HEK293 (cell line): ENCODE measurements at regions not wholly inside any gene's neighbourhood (a gene's known extent, or its start where the extent isn't known, plus 50 kb on each side); places are given as distances from the start of the nearest gene placed in this dataset.

Experiments used
- CTCF ChIA-PET: fragments of 350-600 bp; formaldehyde crosslinking; extraction: SDS; loops from one replicate; lab custom pipeline; 2021; ENCODE audit warnings: antibody characterized with exemption; lab: Yijun Ruan, JAX
- POLR2A ChIA-PET: fragments of 300-600 bp; formaldehyde crosslinking; extraction: SDS; loops from one replicate; lab custom pipeline; 2020; ENCODE audit warnings: antibody characterized with exemption, inconsistent platforms; lab: Yijun Ruan, JAX
- H3K27ac ChIP-seq: fragments of 200-500 bp; sonication (Bioruptor generic); 2 replicates; pipeline ENCODE4 v1.5.1; 2014; ENCODE audit warnings: low read depth, low read length, control low read depth, inconsistent platforms; ENCODE audit errors: extremely low read depth
- H3K36me3 ChIP-seq, 2 experiments: fragments of 200-500 bp in 1 of 2; sonication (Bioruptor generic) in 1 of 2; 1 replicate in 1 of 2; 2 replicates in 1 of 2; pipeline ENCODE4 v1.5.1; 2014 to 2017; ENCODE audit warnings: inconsistent platforms in 2 of 2, low read length in 2 of 2; ENCODE audit not compliant: control insufficient read depth in 2 of 2, insufficient read depth in 1 of 2
- H3K4me1 ChIP-seq: fragments of 200-500 bp; sonication (Bioruptor generic); 2 replicates; pipeline ENCODE4 v1.5.1; 2014; ENCODE audit warnings: mild to moderate bottlenecking, low read length, inconsistent platforms; ENCODE audit not compliant: control insufficient read depth, insufficient read depth
- H3K4me3 ChIP-seq: 2 replicates; pipeline ENCODE4 v1.5.1; 2011; ENCODE audit warnings: low read depth, mild to moderate bottlenecking, control low read depth, low read length, moderate library complexity
- H3K9me3 ChIP-seq: fragments of 200-500 bp; sonication (Bioruptor generic); 2 replicates; pipeline ENCODE4 v1.5.1; 2014; ENCODE audit warnings: low read depth, low read length, inconsistent platforms; ENCODE audit not compliant: control insufficient read depth, insufficient read depth
- GLI2 ChIP-seq: fragments of 450-650 bp; formaldehyde crosslinking; IDR thresholded peaks from 2 replicates; pipeline ENCODE4; 2017; ENCODE audit warnings: missing biosample characterization, missing genetic modification characterization, low read depth, borderline replicate concordance
- HIC1 ChIP-seq: fragments of 450-650 bp; formaldehyde crosslinking; IDR thresholded peaks from 2 replicates; pipeline ENCODE4 v1.5.1; 2016; ENCODE audit warnings: missing biosample characterization, missing genetic modification characterization
- KLF1 ChIP-seq: fragments of 450-650 bp; formaldehyde crosslinking; IDR thresholded peaks from 2 replicates; pipeline ENCODE4 v1.5.1; 2016; ENCODE audit warnings: missing biosample characterization, missing genetic modification characterization
- PBX3 ChIP-seq: sonication (generic); formaldehyde crosslinking; IDR thresholded peaks from 2 replicates; pipeline ENCODE4 v1.8.1; 2022; ENCODE audit warnings: mild to moderate bottlenecking, moderate library complexity, missing genetic modification reagents
- PRDM10 ChIP-seq: fragments of 450-650 bp; formaldehyde crosslinking; IDR thresholded peaks from 2 replicates; pipeline ENCODE4 v1.5.1; 2016; ENCODE audit warnings: missing biosample characterization, missing genetic modification characterization
- RBAK ChIP-seq: fragments of 450-650 bp; formaldehyde crosslinking; IDR thresholded peaks from 2 replicates; pipeline ENCODE4 v1.5.1; 2016; ENCODE audit warnings: missing biosample characterization, missing genetic modification characterization
- TRIM28 ChIP-seq: IDR thresholded peaks from 2 replicates; pipeline ENCODE4 v1.6.1; 2011; ENCODE audit warnings: low read length, control low read depth, borderline replicate concordance
- ZBTB11 ChIP-seq: fragments of 450-650 bp; formaldehyde crosslinking; conservative IDR thresholded peaks from 2 replicates; pipeline ENCODE4 v1.5.1; 2016; ENCODE audit warnings: low read depth, missing biosample characterization, missing genetic modification characterization
- ZFP41 ChIP-seq: fragments of 450-650 bp; formaldehyde crosslinking; IDR thresholded peaks from 2 replicates; pipeline ENCODE4 v1.5.1; 2016; ENCODE audit warnings: missing biosample characterization, missing genetic modification characterization, borderline replicate concordance
- ZNF140 ChIP-seq: fragments of 450-650 bp; formaldehyde crosslinking; IDR thresholded peaks from 2 replicates; pipeline ENCODE4 v1.5.1; 2016; ENCODE audit warnings: missing biosample characterization, missing genetic modification characterization
- ZNF157 ChIP-seq: fragments of 450-650 bp; formaldehyde crosslinking; IDR thresholded peaks from 2 replicates; pipeline ENCODE4 v1.5.1; 2016; ENCODE audit warnings: missing biosample characterization, missing genetic modification characterization
- ZNF184 ChIP-seq: fragments of 450-650 bp; IDR thresholded peaks from 2 replicates; pipeline ENCODE4 v1.5.1; 2018; ENCODE audit warnings: missing biosample characterization, mild to moderate bottlenecking, missing genetic modification characterization
- ZNF335 ChIP-seq: fragments of 450-650 bp; formaldehyde crosslinking; conservative IDR thresholded peaks from 2 replicates; pipeline ENCODE4 v1.5.1; 2016; ENCODE audit warnings: missing biosample characterization, missing genetic modification characterization
- ZNF426 ChIP-seq: fragments of 450-650 bp; formaldehyde crosslinking; IDR thresholded peaks from 2 replicates; pipeline ENCODE4 v1.5.1; 2017; ENCODE audit warnings: missing biosample characterization, missing genetic modification characterization, mild to moderate bottlenecking, inconsistent platforms, moderate library complexity
- ZNF549 ChIP-seq: fragments of 450-650 bp; IDR thresholded peaks from 2 replicates; pipeline ENCODE4 v1.5.1; 2018; ENCODE audit warnings: missing biosample characterization, missing genetic modification characterization, mild to moderate bottlenecking, inconsistent platforms, moderate library complexity
- ZNF629 ChIP-seq: fragments of 450-650 bp; formaldehyde crosslinking; IDR thresholded peaks from 2 replicates; pipeline ENCODE4 v1.5.1; 2017; ENCODE audit warnings: missing biosample characterization, missing genetic modification characterization

GRCh38 chr7:41439515-41439879, 263.4 kb downstream of the INHBA start:
- H3K4me3 ChIP-seq = no peak overlapping the region
- H3K27ac ChIP-seq = no peak overlapping the region
- POLR2A ChIA-PET = no interaction called here
- CTCF ChIA-PET = no interaction called here
- TF ChIP-seq HIC1 (tag by site-specific recombination) (no peak), ZNF140 (tag by site-specific recombination) (no peak), ZNF629 (tag by site-specific recombination) (no peak), RBAK (no peak), ZNF426 (tag by site-specific recombination) (no peak), ZNF157 (tag by site-specific recombination) (no peak), ZBTB11 (tag by site-specific recombination) (no peak), ZNF549 (tag by site-specific recombination) (no peak), KLF1 (no peak)
- no peaks in the 10 kb centered on the region for H3K4me1 ChIP-seq
- no peaks in the 10 kb centered on the region for H3K36me3 ChIP-seq
- H3K9me3 ChIP-seq = no peaks in the 10 kb centered on the region

GRCh38 chr7:41438705-41439514, 264.0 kb downstream of the INHBA start:
- ChIA-PET CTCF (no interaction called here), POLR2A (no interaction called here)
- Histone ChIP-seq H3K9me3 (no peaks in the 10 kb centered on the region), H3K4me1 (no peaks in the 10 kb centered on the region), H3K36me3 (no peaks in the 10 kb centered on the region), H3K4me3 (no peak overlapping the region), H3K27ac (no peak overlapping the region)
- TF ChIP-seq TRIM28 = no peak
- no peak for TF ChIP-seq GLI2
- no peak for TF ChIP-seq ZFP41 (tag by site-specific recombination)
- TF ChIP-seq PRDM10 (tag by site-specific recombination) = no peak
- no peak for TF ChIP-seq ZNF335 (tag by site-specific recombination)
- no peak for TF ChIP-seq ZNF184 (tag by site-specific recombination)
- TF ChIP-seq PBX3 = no peak
